UCSD-AML1 (cell line): ENCODE measurements at regions not wholly inside any gene's neighbourhood (a gene's known extent, or its start where the extent isn't known, plus 50 kb on each side); places are given as distances from the start of the nearest gene placed in this dataset.

Source experiments
- DNase-seq: peaks from one replicate; lab custom pipeline; 2025; ENCODE audit not compliant: unreplicated experiment; lab: John Stamatoyannopoulos, UW

DNA sequence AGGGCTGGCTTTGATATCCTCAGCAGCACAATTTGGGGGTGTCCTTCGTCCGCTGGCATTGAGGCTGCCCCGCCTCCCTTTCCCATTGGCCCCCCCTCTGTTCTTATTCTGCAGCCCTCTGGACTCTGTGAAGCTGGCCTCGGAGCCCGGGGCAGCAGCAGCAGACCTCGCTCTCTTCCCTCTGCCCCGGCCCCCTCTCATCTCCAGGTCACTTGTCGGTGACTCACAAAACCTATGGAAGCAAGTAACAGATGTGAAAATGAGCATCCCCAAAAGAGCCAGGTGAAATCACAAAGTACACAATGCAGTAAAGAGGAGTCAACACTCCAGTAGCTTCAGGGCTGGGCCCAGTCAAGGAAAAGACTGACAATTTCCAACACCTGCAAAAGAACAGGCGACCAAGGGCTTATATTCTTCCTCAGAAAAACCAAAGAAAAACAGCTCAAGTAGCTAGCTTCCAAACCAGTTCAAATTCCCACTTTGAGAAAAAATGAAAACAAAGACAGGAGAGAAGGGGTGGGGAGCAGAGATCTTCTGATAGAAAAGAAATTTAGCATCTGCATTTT lies 97.5 kb downstream of the ZNF608 start:
- no peak for DNase-seq

DNA sequence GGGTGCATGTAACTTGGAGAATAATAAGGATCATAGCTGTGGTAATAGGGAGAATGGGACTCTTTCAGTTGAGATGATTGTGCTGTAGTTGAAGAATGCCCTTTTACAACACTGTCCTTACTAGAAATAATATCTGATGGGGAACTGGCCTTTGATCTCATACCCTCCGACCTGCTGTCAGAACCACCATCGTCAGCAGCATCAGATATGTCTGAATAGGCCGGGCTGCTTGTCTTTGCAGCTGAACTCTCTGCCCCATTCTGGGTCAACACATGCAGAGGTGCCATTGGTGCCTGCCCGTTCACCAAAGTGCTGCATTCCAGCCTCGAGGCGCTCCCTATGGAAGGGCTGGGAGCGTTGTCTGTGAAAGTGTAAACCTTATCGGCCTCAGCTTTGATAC lies 99.1 kb downstream of the ZNF608 start:
- DNase-seq = no peak

DNA sequence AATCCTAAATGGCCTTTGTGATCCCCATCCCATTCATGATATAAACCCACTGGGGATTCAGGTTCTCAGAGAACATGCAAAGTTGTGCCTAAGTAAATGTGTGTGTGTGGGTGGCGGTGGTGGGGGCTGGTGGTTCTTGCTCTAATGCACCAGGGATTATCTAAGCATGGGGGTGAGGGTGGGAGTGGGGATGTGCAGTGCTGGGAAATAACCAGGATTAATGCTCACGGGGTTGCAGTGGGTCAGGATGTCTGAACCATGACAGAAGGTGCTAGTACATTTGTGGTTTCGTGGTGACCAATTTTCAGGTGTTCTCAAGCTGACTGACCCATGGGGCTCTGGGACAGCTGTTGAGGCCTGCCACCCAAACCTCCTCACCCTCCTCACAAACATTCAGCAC lies 101.0 kb downstream of the ZNF608 start:
- DNase-seq = no peak

DNA sequence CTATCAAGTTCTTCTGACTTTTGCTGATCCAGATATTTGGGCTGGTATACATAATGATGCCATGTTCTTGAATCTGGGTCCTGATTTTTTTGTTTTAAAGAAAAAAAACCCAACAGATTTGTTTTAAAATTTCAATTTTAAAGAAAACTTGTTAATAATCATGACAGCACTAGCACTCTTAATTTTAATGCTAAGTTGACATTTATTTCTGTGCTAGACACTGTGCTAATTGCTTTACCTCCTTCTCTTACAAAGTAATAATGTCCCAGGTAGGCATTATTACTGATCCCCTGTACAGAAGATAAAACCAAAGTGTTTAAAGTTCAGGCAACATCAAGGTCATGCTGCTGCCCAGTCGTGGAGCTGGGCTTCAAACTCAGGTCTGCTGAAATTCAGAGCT lies 101.9 kb downstream of the ZNF608 start:
- no peak for DNase-seq

DNA sequence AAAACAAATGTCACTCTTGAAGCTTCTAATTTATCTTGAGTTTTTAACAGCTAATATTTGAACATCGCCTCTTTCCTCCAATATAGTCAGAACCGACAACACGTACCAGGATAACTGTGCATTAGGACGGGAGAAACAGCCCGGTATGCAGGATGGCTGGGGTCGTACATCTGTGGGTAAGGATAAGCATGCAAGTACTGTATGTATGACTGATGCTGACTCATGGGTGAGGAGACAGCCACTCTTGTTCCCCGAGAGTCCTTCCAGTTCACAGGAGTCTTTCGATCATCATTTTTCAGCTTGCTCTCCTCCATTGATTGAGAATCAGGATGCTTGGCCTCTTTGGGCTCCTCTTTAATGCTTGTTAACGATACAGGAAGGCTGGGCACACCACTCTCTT lies 102.3 kb downstream of the ZNF608 start:
- DNase-seq = no peak

DNA sequence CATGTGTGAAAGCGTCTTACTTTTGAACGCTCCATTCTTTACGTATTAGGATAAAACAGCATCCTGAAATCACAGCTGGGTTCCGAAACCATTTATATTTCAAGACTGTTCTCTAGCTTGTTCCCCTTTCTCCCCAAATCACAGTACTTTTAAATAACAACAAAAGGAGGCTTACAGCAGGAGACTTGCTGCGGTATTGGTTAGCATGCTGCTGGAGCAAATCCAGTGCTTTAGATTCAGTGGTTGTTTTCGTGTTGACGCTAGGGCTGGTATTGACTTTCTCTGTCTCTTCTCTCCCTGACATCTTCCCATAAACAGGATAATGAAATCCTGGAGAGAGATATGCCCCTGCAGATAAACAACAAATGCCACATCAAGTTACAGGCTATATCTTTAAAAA lies 103.1 kb downstream of the ZNF608 start:
- no peak for DNase-seq

DNA sequence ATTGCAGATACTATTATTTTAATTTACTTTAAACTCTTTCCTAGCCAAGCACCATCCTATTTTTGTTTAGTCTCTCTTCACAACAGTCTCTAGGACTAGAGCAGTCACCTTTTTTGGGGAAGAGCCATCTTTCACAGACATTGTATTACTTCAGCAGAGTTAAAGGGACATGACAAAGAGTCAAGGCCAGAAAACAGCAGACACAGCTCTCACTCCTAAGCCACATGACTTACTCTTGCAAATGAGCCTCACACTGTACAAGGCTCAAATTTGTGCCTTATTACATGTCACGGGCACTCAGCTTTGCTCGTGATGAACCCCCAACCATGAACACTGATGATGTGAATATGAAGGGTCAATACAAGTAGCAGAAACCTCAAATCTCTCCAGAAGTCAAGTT lies 104.3 kb downstream of the ZNF608 start:
- DNase-seq = no peak

DNA sequence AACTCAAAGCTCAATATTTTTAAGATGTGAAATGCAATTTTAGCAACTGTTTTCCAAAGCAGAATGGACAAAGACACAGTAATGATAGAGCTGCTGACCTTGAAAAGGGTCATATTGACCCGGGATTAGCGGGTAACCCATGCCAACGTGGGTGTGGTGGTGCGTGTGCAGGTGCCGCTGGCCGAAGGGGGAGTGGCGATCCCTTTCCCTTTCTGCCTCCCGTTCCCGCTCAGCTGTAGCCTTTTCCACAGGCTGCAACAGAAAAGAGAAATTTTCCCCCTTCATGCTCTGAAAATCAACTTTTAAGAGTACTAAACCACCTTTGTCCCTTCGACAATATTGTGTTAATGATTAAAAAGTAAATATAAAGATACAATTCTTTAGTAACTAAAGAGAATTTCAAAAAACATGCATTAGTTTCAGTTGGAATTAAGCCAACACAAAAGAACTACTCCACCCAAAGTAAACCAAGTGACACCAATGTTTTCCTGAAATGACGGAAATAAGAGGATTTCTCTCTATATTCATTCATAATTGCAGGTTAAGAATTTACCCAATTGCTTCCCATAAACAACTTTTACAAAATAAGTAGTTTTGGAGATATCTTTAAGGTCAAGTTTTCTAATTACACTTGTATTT lies 105.2 kb downstream of the ZNF608 start:
- no peak for DNase-seq

DNA sequence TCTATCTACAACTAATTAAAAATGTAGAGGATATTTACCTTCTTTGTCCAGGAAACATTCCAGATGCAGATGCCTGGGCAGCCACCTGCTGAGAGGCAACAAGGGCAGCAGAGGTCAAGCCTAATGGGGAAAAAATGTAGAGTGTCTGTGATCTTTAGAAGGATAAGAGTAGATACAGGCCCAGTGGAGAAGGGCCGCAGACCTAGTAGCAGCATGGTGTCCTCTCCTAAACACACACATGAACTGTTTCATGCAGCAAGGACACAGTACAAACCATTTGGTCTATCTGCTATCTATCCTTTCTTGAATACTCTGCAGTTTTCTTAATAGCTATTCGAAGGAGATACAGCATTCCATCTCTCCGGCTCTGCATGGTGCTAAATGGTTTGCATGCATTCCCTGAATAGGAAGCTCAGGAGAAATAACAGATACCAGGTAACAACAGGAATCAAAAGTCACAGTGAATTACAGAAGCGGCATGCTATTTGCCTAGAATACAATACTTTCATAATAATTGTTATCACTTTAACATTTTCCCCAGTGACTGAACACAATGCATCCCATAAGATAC lies 107.3 kb downstream of the ZNF608 start:
- DNase-seq = no peak

DNA sequence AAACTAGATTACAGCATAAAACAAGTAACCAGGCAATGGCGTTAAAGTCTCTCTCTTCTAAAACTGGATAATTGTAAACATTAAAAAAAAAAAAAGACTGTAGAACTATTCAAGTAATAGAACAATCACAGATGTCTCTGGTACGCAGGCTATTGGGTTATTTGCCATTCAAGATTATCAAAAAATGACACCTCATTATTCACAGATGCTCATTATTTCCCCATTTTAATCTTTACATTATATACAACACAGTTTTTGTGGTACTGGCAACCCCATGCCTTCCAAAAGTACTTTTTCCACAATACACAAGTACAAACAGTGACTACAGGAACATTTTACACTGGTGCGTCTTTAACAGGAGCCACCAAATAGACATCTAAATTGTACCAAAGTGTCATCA lies 109.4 kb downstream of the ZNF608 start:
- DNase-seq = no peak

DNA sequence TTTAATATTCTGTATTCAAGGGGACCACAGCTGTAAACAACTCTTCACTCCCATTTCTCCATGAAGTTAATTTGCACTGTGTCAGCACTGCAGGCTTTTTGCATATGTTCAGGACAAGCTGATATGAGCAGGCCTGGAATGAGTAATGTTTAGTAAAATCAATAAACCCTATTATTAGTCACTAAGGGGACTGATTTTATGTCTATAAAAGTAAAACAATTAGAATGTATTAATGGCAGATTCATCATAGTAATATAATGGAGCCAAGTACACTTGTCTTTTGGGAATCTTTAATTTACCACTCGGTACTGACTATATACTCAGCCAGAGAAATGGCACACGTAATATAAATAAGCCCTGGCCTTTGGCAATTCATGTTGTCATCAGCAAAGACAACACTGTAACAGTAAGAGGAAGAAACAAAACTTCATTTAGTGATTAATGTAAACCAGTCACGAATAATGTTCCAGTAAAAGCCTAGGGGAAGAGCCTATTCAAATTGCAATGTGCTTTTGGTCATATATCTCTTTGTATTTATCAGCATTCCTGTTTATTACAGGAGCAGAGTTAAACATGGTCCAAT lies 111.6 kb downstream of the ZNF608 start:
- DNase-seq = no peak

DNA sequence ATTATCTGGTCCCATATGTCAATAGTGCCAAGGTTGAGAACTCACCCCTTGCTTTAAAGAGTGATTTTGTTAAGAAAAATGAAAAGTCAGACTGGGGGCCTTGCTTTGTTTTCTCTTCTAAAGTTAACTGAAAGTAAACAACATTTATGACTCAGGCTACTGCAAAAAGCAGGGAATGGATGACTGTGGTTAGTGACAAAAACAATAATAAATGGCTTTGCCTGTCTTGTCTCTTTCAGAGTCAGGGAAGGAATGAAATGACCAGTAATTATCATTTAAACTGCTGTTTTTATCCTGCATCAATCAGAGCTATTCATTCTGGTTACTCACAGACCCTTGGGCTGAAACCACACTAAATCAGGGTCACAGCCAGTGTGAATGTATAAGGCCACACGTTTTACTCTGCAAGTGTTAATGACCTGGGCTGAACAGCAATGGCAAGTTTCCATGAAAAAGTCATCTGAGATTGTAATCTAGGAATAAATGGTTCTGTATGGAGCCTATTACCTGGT lies 112.2 kb downstream of the ZNF608 start:
- no peak for DNase-seq

DNA sequence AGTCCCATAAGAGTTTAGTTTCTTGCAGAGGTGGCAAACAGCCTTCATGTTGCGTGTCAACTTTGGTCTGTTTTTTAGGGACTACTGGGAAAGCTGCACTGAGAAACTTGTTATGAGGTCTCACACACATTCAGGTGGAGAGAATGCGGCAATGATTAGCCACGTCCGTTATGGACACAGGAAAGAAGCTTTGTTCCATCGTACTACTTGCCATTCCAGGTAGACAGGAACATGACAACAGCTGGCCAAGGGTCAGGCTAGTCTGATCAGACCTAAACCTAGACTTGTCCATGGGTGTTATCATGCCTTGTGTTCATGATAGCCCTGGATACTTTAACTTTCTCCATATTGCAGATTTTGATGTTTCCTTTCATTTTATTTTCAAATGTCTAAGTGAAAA lies 113.2 kb downstream of the ZNF608 start:
- no peak for DNase-seq

DNA sequence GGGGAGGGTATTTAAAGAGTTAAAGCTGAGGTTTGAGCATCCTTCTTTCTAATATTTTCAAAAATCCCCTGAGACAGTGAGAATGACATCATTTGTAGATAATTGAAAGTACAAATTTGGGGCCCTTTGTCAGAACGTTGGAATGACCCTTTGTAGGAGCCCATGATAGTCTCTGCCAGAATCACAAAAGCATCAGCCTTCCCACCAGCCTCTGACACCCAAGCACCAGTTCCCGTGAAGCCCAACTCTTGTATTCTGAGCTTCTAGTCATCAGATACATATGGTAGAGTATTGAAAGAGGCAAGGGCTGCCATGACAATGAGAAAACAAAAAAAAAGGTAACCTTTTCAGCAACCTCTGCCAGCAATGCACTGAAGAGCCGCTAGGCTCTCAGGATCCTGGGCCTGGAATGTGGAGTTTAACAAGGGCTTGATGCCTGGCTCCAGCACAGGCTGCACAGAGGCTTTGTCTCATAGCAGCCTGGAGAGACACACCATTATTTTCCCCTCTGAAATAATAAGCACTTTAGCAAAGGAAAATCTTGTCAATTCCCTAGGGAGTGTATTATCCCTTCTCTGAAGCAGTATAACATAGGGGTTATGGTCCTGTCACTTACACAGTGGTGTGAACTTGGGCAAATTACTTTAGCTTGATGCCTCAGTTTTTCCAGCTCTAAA lies 114.4 kb downstream of the ZNF608 start:
- no peak for DNase-seq

DNA sequence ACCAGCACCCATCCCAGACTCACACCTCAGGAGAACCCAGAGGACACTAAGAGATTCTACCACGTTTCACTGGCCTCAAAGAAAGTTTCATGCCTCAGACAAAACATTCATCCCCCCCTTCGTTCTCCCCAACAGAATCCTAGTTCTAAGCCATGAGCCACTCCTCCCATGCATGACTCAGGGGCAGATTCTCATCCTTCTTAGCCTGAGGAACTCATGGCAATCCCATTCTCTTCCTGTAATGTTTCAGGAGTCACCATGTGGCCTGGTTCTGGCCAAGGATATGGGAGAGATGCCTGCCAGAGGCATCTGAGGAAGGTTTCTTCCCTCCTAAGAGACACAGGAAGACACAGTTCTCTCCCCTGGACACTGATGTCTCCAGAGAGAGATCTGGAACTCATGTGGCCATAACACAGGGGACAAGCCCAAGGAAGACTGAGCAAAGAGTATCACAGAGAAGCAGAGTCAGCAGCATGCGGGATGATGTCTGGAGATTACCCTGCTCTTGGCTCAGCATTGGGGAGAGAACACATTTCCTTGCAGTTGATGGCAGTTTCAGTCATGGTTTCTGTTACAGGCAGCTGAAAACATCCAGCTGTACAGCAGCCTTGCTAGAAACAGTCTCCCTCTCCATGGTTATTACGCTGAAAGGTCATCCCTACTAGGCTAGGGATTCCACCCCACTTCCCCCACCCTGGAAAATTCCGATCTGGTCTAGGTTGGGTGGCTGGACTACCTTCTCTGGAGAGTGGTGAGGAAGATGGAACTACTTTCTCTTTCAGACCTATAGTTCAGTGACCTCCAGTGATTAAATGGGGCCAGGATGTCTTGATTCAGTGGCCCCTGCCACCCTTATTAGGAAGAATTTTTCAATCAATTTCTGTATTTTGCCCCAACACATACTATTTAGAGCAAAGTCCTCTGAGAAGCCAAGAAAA lies 115.4 kb downstream of the ZNF608 start:
- no peak for DNase-seq

DNA sequence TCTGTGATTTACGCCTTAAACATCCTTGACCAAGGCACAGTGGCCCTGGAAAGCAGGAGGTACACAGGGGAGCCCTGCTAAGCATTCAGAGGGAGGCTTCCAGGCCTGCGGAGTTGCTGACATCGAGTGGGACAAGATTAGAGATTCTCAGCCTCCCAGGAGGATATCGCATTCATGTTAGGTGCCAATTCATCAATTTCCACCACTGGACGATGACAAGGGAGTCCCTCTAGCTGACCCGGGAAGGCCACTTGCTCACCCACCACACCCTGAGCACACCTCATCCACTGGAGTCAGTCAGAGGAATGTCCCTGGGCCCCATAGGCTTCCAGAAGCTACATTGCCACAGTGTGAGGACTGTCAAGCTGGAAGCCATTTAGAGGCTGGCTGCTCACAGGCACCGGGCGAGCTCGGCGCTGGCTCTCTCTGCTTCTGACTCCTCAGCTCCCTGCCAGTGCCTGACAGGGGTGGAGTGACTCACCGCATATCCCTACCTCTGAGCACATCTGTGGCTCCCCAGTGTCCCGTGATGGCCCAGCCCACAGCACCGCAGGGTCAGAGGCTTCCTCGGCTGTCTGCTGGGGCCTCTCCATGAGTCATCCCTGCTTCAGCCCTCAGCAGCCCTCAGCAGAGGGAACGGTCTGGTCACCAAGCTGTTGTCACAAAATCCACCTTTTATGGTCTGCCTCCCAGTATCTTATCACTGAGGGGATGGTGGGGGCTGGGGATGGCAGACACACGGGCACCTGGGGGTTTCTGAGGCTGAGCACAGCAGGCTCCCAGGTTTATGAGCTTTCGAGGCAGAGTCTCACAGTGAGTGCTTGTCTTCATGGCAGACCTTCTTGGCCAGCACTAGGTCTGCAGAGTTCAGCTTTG lies 117.5 kb downstream of the ZNF608 start:
- peak; percentile 14 for DNase-seq

DNA sequence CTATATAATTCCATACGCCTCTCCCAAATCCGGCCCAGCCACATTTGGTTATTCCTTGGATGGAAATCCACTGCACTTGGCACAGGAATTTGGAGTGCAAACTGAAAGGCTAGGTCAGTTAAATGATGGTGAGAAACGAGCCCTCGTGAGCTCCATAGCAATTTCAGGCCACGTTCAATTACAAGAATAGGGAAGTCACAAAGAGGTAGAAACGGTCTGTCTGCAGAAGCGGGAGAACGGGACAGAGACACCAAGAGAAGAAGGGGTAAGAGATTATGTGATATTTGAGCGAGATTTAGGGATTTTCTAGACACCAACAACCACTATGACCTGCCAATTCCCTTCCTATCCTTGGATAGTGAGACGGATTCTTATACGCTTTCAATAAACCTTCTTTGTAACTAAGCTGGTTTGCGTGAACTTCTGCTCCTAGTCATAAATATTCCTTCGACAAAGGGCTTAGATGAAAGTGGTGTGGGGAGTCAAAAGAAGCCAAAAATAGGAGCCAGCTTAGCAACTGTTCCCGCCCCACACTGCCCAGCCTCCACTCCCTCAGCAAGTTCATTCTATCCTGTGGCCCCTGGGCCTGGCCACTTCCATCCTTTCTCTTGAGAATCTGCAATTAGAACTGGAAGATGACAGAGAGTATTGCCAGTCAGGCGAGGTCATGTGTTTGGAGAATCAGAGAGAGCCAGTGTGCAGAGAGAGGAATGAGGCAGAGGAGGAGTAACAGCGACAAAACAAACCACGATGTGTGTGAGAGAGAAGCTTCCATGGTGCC lies 118.4 kb downstream of the ZNF608 start:
- DNase-seq = no peak

DNA sequence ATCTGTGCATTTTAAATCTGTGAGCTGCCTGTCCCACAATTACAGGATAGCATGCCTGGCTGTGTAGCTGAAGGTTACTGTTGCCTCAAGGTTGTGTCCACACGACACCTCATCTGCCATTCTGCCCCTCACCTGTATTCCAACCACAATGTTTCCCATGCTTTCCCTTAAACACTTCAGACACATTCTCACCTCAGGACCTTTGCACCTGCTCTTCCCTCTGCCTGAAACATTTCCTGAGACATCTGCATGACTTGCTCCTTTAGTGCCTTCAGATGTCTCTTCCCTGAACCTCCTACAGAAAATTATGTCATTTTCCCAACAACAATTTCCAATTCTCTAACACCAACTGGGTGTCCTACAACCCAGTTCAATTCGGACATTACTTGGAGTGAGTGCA lies 120.4 kb downstream of the ZNF608 start:
- DNase-seq = no peak

DNA sequence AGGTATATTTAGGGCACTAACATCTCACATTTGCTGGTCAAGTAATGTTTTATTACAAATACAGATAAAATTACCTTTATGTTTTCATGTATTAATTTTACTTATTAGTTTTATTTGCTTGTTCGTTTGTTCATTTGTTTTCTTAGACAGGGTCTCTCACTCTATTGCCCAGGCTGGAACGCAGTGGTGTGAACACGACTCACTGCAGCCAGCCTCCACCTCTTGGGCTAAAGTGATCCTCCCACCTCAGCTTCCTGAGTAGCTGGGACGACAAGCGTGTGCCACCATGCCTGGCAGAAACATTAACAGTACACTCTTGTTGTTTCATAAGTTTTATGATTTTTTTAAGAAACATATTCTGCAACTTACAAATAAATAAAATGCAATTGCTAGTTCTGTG lies 123.2 kb downstream of the ZNF608 start:
- no peak for DNase-seq
